H54 (cell line): ENCODE measurements at regions not wholly inside any gene's neighbourhood (a gene's known extent, or its start where the extent isn't known, plus 50 kb on each side); places are given as distances from the start of the nearest gene placed in this dataset.
"Not testable (repeated sequence)": the region's sequence is repeated elsewhere in the genome, so short reads cannot be mapped to it uniquely, and the experiment has no call there.

Experiments used
- DNase-seq: peaks from one replicate; pipeline ENCODE4 v3.0.0; 2011; ENCODE audit warnings: low spot score, mixed read lengths; ENCODE audit not compliant: insufficient read length
- FAIRE-seq: peaks from 3 replicates; lab custom pipeline; 2011; peaks lifted over from hg19 to GRCh38; lab: Jason Lieb, UNC
- POLR2A ChIP-seq: IDR thresholded peaks from 2 replicates; pipeline ENCODE4 v1.6.1; 2011; ENCODE audit warnings: low read depth, mild to moderate bottlenecking, low read length

- DNase-seq: no peak
- no peak for FAIRE-seq
- no peak for TF ChIP-seq POLR2A
These were observed 159.8 kb downstream of the DPY19L2 start for GRCh38 chr12:63508543-63508942.

- TF ChIP-seq POLR2A: no peak
- DNase-seq (no peak), FAIRE-seq (no peak)
These were observed 168.7 kb downstream of the DPY19L2 start for GRCh38 chr12:63499567-63499966.

- FAIRE-seq (no peak), DNase-seq (no peak)
- TF ChIP-seq POLR2A: no peak
These were observed 170.1 kb downstream of the DPY19L2 start for GRCh38 chr12:63498239-63498638.

- no peak for TF ChIP-seq POLR2A
- no peak for DNase-seq
- no peak for FAIRE-seq
These were observed 171.6 kb downstream of the DPY19L2 start for GRCh38 chr12:63496654-63497053.

- FAIRE-seq: no peak
- TF ChIP-seq POLR2A: no peak
- no peak for DNase-seq
These were observed 172.3 kb downstream of the DPY19L2 start for GRCh38 chr12:63495974-63496373.

GRCh38 chr12:63493357-63493756 lies 174.9 kb downstream of the DPY19L2 start:
- FAIRE-seq, DNase-seq: not testable (repeated sequence)

GRCh38 chr12:63480186-63480585 lies 188.1 kb downstream of the DPY19L2 start:
- no peak for TF ChIP-seq POLR2A
- no peak for FAIRE-seq
- no peak for DNase-seq

- TF ChIP-seq POLR2A: no peak
- DNase-seq: no peak
- FAIRE-seq: no peak
These were observed 198.1 kb downstream of the DPY19L2 start for GRCh38 chr12:63470161-63470560.

- no peak for TF ChIP-seq POLR2A
- DNase-seq: no peak
- FAIRE-seq: no peak
These were observed 200.3 kb downstream of the DPY19L2 start for GRCh38 chr12:63467951-63468350.

GRCh38 chr12:63457857-63458256 lies 210.4 kb downstream of the DPY19L2 start:
- FAIRE-seq (no peak), DNase-seq (no peak)
- TF ChIP-seq POLR2A: no peak

- FAIRE-seq (no peak), DNase-seq (no peak)
- no peak for TF ChIP-seq POLR2A
These were observed 210.9 kb downstream of the DPY19L2 start for GRCh38 chr12:63457428-63457827.

- FAIRE-seq (no peak), DNase-seq (no peak)
- no peak for TF ChIP-seq POLR2A
These were observed 217.5 kb downstream of the DPY19L2 start for GRCh38 chr12:63450816-63451215.

GRCh38 chr12:63450334-63450733 lies 218.0 kb downstream of the DPY19L2 start:
- FAIRE-seq: no peak

GRCh38 chr12:63445224-63445880 lies 222.9 kb downstream of the DPY19L2 start:
- DNase-seq: no peak
- FAIRE-seq: no peak
- no peak for TF ChIP-seq POLR2A

More at GRCh38 chr12:63450334-63450733, 218.0 kb downstream of the DPY19L2 start:
- DNase-seq: no peak
- no peak for TF ChIP-seq POLR2A

- no peak for TF ChIP-seq POLR2A
- DNase-seq: no peak
- no peak for FAIRE-seq
These were observed 228.2 kb downstream of the DPY19L2 start for GRCh38 chr12:63440048-63440447.

GRCh38 chr12:63434384-63434783 lies 233.9 kb downstream of the DPY19L2 start:
- not testable (repeated sequence) for FAIRE-seq, DNase-seq

- not testable (repeated sequence) for DNase-seq, FAIRE-seq
These were observed 240.3 kb downstream of the DPY19L2 start for GRCh38 chr12:63427969-63428368.

- not testable (repeated sequence) for DNase-seq, FAIRE-seq
These were observed 241.3 kb downstream of the DPY19L2 start for GRCh38 chr12:63427029-63427428.
